HG03432 (cell line): ENCODE measurements at regions not wholly inside any gene's neighbourhood (a gene's known extent, or its start where the extent isn't known, plus 50 kb on each side); places are given as distances from the start of the nearest gene placed in this dataset.

ENCODE experiments used
- ATAC-seq: cut with Tn5 transposase; IDR thresholded peaks from one replicate; pipeline ENCODE4 v1.9.1; 2021; ENCODE audit warnings: mild to moderate bottlenecking, moderate library complexity; ENCODE audit not compliant: unreplicated experiment

GRCh38 chr14:99039331-99040041, 232.5 kb downstream of the BCL11B start:
- ATAC-seq: no peak

- no peak for ATAC-seq
These were observed 231.9 kb downstream of the BCL11B start for GRCh38 chr14:99040052-99040451.

GRCh38 chr14:99040711-99041110, 231.3 kb downstream of the BCL11B start:
- no peak for ATAC-seq

GRCh38 chr14:99041141-99041819, 230.7 kb downstream of the BCL11B start:
- no peak for ATAC-seq

DNA sequence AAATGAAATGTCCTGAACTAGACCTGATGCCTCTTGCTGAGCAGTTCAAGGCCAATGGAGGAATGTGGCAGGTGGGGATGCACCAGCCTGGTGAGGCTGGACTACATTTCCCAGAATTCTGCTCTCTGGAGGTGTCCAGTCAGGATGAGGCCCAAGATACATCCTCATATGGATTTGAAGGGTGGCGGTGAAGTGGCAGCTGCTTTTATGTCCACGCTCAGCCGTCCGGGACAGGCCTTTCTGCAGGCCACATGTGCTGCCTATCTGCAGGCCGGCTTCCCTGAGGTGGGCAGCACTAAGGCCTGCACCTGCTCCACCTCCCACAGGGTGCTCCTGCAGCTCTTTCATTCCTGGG, 230.2 kb downstream of the BCL11B start:
- no peak for ATAC-seq

- ATAC-seq: no peak
These were observed 229.4 kb downstream of the BCL11B start for GRCh38 chr14:99042381-99043266.

- ATAC-seq: no peak
These were observed 228.8 kb downstream of the BCL11B start for GRCh38 chr14:99043267-99043615.

DNA sequence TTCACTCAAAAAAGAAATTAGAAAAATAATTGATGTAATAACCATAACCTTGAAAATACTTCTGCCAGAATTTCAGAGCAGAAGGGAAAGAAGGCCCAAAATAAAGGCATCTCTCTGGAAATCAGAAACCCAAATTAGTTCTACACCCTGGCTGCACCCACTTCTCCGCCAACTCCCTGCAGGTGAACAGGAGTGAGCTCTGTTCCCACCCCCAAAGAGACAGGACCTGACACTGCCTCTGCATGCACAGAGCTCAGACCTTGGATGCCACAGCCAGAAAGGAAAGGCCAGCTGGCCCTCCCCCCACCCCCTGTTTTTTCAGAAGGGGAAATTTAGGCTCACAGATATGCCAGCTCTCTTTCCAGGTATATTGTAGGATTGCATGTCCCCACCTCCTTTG, 228.2 kb downstream of the BCL11B start:
- ATAC-seq: no peak

GRCh38 chr14:99047441-99048031, 224.5 kb downstream of the BCL11B start:
- ATAC-seq: no peak

DNA sequence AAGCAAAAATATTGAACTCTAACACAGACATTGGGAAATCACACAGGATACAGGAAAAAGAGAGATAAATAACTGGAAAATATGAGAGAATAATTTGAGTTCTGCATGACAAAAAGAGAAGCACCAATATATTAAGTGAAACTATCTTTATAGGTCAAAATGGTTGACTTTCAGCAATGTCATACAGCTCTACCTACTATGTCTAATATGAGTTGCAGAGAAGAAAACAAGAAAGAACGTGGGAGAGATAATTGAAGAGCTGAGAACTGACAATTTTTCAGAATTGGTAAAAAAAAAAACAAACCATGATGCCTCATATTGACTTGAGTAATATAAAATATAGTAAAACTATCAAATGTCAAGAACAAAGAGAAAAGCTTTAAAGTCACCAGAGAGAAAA, 221.7 kb downstream of the BCL11B start:
- ATAC-seq: no peak

GRCh38 chr14:99052467-99052866, 219.5 kb downstream of the BCL11B start:
- ATAC-seq: no peak

- no peak for ATAC-seq
These were observed 217.0 kb downstream of the BCL11B start for GRCh38 chr14:99055019-99055418.

DNA sequence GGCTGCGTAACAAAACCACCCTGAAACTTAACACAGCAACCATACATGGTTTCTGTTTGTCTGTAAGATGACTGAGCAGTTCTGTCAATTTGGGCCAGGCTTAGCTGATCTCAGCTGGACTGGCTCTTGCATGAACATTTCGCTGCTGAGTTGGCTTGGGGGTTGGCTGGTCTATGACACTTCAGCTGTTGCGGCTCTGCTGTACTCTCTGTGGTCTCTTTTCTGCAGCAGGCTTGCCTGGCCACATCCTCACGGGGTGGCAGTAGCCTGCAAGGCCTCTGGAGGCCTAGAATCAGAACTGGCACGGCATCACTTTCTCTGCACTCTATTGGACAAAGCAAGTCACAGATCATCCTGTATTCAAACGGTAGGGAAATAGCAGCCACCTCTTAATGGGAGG, 216.2 kb downstream of the BCL11B start:
- no peak for ATAC-seq

DNA sequence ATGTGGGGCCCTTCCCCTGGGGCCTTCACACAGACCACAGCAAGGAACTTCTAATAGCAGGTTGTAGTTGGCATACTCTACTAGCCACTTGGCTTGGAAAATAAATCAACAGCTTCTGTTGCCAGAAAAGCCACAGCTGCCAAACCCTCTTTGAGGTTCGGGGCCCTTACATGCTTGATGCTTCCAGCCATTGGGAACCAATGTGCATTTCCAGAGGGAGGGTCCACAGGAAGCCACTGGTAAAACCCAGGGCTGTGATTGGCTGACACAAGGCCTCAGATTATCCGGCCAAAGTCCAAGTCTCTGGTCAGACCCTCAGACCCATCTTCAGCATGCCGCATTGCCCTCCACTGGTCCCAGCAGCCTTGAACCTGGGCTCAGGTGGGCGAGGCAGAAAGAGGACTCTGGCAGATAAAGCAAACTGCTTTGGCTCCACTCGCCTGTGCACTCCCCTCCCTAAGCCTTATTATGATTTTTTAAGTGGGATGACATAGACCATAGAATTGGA, 214.4 kb downstream of the BCL11B start:
- no peak for ATAC-seq

DNA sequence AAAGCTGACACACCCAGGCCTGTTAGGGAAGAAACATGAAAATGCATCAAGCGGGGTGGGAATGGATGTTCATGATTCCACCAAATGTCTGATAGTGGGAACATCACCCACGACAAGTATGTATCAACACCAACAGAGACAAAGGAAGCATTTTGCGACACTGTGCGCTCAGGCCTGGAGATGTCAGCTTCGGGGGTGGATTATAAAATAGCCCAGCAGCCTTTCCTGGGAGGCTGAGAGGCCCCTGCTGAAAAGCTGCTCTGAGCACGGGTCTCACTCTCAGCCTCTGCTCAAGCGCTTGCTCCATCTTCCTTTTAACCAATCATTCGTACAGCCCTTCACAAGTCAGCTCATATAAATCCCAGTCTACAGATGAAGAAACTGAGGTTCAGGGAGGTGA, 213.5 kb downstream of the BCL11B start:
- no peak for ATAC-seq

GRCh38 chr14:99062216-99062615, 209.8 kb downstream of the BCL11B start:
- ATAC-seq: no peak

GRCh38 chr14:99062772-99063418, 209.1 kb downstream of the BCL11B start:
- ATAC-seq: no peak

- ATAC-seq: no peak
These were observed 208.3 kb downstream of the BCL11B start for GRCh38 chr14:99063620-99064225.

GRCh38 chr14:99064262-99064954, 207.6 kb downstream of the BCL11B start:
- no peak for ATAC-seq

- ATAC-seq: no peak
These were observed 206.4 kb downstream of the BCL11B start for GRCh38 chr14:99065551-99065950.
